IPS-NIHi11 (cell line): ENCODE measurements at regions not wholly inside any gene's neighbourhood (a gene's known extent, or its start where the extent isn't known, plus 50 kb on each side); places are given as distances from the start of the nearest gene placed in this dataset.

ENCODE experiments used
- DNase-seq: peaks from one replicate; pipeline ENCODE4 v3.0.0; 2012; ENCODE audit warnings: mixed read lengths, low spot score

GRCh38 chr12:93177208-93178153, 200.2 kb upstream of the NUDT4 start:
- DNase-seq: no peak

- no peak for DNase-seq
Measured at GRCh38 chr12:93178154-93178878, 199.4 kb upstream of the NUDT4 start.

DNA sequence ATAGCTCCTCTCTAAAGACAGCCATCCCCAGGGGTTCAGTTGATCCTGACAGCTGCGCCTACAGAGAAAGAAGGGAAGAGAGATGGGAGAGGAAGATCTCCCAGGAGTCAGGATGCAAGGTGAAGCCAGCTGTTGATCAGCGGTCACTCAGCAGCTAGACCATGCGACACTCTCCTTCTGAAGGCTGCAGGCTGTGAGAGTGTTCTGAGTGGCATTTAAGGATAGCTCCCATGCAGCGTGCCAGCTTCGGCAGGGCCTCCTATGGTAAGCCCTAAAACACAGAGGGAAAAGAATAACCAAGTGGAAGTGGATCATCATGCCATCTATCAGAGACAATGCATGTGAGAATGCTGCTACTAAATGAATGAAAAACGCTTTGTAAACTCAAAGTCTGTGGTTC, 197.9 kb upstream of the NUDT4 start:
- DNase-seq: no peak

- DNase-seq: no peak
Measured at GRCh38 chr12:93180566-93180965, 197.2 kb upstream of the NUDT4 start.

GRCh38 chr12:93181409-93181965, 196.2 kb upstream of the NUDT4 start:
- DNase-seq: no peak

DNA sequence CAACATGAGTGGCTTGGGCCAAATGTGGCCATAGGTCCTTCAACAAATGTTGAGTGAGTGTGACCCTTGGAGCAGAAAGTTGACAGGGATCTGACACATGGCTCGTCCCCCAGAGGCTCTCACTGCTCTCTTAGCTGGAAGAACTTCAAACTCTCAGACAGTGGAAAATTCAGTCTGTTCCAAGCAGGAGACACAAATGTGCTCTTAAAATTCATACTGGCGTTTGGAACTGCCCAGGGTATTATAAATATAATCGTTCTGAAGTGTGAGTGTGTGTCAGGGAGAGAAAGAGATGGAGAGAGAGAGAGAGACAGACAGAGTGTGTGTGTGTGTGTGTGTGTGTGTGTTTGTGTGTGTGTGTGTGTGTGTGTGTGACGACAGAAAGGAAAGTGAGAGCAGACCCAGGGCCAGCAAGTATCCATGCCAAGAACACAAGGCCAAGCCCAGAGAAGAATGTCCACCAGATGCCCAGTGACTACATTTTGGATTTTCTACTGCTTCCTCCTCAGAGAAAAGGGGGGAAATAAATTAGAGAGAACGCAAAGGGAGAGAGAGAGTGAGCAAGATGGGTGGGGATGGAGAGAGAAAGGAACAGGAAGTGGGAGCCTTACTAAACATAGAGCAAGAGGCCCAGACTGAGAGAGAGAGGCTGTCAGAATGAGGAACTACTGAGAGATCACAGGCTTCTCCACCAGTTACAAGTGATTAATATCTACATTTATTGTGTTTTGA, 193.6 kb upstream of the NUDT4 start:
- no peak for DNase-seq

DNA sequence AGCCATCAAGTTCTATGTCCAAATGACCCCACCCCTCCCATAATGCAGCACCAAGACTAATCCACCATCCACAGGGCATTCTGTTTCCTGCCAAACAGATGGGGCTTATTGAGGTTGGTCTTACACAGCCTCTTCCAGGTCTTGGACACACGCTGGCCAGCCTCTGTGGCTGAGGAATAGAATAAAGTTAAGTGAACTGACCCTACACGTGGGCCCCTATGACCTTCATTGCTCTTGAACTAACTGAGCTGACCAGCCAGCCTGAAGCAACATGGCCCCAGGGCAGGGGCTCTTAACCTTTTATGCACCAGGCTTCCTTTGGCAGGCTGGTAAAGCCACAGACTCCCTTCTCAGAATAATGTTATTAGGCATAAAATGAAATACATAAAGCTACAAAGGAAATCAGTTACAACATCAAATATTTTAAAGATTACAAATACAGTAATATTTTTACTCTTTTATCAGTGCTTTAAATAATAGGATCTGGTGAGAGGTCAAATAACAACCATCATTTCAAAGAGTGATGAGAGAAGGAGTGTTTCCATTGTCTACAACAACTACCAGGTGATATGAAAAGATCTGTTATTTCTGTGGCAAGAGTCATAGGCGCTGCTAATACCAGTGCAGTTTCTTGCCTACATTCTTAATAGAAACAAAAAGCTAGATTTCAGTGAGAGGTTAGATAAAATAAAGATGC, 192.9 kb upstream of the NUDT4 start:
- DNase-seq: no peak

GRCh38 chr12:93185369-93185741, 192.4 kb upstream of the NUDT4 start:
- DNase-seq: no peak

- no peak for DNase-seq
Measured at GRCh38 chr12:93186131-93186530, 191.6 kb upstream of the NUDT4 start.

DNA sequence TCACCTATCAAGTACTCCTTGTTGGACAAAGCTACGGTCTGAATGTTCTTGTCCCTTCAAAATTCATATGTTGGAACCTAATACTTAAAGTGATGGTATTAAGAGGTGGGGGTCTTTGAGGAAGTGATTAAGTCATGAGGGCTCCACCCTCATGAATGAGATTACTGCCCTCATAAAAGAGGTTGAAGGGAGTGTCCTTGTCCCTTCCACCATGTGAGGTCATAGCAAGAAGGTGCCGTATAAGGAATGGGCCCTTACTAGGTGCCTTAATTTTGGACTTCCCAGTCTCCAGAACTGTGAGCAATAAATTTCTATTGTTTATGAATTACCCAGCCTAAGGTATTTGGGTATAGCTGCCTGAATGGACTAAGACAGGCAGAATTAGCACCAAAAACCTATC, 191.1 kb upstream of the NUDT4 start:
- no peak for DNase-seq

GRCh38 chr12:93191423-93191822, 186.3 kb upstream of the NUDT4 start:
- DNase-seq: no peak

DNA sequence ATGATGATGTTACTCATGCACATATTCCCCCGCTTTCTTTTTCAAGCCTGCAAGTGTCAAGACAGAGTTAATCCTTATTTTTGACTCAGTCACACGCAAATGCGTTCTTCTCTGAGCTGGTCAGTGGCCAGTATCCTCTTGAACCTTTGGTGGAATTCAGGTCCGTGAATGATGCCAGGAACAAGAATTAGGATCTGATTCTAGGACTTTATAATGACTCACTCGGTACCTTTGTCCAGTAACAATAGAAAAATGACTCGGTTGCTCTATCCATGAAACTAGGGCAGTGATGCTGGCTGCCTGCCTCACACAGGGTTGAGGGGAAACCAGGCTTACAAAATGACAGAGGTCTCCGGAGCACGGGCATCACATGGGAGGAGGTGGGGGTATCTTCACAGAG, 185.8 kb upstream of the NUDT4 start:
- no peak for DNase-seq

GRCh38 chr12:93192878-93193277, 184.8 kb upstream of the NUDT4 start:
- no peak for DNase-seq

DNA sequence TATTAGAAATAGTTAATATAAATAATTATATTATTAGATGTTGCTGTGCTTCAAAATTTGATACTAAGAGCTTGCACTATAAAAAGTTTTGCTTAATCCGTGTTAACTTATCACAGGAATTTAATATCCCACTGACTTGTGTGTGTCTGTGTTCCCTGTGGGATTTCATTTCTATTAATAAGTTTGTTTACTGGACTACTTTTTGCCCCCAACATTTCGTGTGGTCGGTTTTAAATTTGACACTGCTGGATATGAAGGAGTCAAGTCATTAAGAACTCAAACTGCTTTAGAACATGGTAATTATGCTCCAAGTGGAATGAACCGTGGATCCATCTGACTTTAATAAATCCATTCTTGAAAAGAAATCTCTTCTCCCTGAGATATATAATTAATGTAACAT, 182.2 kb upstream of the NUDT4 start:
- DNase-seq: no peak

GRCh38 chr12:93197067-93197593, 180.6 kb upstream of the NUDT4 start:
- DNase-seq: no peak

- DNase-seq: no peak
Measured at GRCh38 chr12:93198086-93198485, 179.6 kb upstream of the NUDT4 start.

GRCh38 chr12:93199831-93200236, 177.9 kb upstream of the NUDT4 start:
- DNase-seq: no peak

- no peak for DNase-seq
Measured at GRCh38 chr12:93200291-93200917, 177.3 kb upstream of the NUDT4 start.

DNA sequence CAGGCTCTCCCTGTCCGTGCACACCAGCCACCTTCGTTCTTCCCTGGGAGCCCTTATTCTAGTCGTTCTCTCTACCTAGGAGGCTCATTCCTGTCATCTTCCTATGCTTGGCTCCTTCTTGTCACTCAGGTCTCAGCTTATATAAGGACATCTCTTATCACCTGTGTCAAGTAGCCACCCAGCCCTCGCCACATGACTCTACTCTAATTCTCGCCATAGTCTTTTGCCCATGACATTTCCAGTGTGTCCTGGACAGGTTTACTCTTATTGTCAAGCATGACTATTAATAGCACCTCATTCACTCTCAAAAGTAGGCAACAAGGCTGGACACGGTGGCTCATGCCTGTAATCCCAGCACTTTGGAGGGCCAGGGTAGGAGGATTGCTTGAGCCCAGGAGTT, 175.7 kb upstream of the NUDT4 start:
- no peak for DNase-seq

DNA sequence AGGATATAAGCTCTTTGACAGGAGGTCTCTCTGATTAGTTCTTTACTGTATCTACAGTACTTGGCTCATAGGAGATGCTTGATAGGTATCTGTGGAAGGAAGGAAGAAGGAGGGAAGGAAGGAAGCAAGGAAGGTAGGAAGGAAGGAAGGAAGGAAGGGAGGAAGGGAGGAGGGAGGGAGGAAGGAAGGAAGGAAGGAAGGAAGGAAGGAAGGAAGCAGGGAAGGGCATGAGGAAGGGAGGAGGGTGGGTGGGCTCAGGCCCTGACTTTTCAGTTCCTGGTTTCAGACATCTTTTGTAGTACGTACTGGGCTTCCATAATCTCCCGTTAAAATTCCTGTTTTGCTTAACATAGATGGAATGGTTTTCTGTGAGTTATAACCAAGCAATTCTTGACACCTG, 175.0 kb upstream of the NUDT4 start:
- no peak for DNase-seq

DNA sequence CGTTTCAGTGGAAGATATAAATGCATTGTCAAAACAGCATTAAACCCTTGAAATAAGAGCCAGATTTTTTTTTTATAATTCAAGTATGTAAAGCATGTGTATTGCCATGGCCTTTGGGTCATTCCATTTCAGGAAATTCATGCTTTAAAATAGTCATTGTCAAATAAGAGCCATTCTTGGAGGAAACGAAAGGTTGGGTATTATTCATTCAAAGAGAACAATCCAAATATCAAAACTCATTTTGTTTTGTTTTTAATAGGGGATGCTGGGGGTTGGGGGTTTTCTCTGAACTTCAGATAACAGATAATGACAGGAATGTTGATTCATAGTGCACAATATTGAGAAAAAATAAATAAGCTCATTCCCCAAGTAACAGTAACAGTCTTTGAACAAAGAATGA, 174.4 kb upstream of the NUDT4 start:
- no peak for DNase-seq
